GM18502 (cell line): ENCODE measurements at regions not wholly inside any gene's neighbourhood (a gene's known extent, or its start where the extent isn't known, plus 50 kb on each side); places are given as distances from the start of the nearest gene placed in this dataset.
A peak's percentile ranks its signal among the peaks of the same experiment; 100 is the strongest.

Experiments
- ATAC-seq: cut with Tn5 transposase; IDR thresholded peaks from one replicate; pipeline ENCODE4 v1.9.1; 2021; ENCODE audit warnings: mild to moderate bottlenecking; ENCODE audit not compliant: unreplicated experiment, poor library complexity

DNA sequence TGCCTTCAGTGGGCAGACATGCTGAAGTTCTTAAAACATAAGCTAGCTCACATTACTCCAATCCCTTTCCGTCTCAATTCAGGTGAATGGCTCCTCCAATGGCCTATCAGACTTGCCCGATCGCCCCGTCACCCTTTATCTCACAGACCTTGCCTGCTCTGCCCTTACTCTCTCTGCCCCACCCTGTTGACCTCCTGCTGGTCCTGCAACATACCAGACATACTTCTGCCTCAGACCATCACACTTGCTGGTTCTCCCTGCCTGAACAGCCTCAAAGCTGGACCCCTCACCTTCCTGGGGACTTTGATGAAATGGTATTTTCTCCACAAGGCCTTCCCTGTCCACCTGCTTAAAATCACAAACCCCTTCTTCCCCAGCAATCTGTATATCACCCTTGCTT, 340.1 kb upstream of the NR3C2 start:
- no peak for ATAC-seq

DNA sequence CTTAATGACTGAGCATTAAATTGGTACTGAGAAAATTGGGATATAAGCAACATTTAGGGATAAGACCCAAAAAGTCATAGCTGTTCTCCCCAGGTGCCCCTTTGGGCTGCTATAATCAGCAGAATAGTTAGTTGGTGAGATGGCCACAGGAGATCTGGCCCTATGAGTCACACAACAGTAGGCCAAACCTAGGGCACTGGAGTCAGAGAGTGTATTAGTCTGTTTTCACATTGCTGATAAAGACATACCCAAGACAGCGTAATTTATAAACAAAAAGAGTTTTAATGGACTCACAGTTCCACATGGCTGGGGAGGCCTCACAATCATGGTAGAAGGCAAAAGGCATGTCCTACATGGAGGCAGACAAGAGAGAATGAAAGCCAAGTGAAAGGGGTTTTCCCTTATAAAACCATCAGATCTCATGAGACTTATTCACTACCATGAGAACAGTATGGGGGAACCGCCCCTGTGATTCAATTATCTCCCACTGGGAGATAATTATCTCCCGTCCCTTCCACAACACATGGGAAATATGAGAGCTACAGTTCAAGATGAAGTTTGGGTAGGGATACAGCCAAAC, 338.3 kb upstream of the NR3C2 start:
- no peak for ATAC-seq

DNA sequence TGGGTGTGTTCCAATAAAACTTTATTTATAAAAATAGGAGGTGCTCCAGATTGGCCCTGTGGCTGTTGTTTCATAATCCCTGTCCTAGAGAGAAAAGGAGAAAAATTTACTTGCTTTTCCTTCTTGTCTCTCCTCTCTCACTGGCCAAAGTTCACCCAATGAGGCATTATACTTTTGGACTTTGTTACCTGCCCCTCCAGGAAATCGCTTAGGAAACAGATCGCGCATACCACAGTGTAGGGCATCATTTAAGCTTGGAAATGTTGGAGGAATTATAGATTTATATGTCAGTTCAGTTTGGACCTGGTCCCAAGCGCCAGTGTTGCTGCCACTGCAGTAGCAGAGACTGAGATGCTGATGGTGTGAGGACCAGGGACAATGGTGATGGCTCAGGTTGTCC, 337.6 kb upstream of the NR3C2 start:
- no peak for ATAC-seq

DNA sequence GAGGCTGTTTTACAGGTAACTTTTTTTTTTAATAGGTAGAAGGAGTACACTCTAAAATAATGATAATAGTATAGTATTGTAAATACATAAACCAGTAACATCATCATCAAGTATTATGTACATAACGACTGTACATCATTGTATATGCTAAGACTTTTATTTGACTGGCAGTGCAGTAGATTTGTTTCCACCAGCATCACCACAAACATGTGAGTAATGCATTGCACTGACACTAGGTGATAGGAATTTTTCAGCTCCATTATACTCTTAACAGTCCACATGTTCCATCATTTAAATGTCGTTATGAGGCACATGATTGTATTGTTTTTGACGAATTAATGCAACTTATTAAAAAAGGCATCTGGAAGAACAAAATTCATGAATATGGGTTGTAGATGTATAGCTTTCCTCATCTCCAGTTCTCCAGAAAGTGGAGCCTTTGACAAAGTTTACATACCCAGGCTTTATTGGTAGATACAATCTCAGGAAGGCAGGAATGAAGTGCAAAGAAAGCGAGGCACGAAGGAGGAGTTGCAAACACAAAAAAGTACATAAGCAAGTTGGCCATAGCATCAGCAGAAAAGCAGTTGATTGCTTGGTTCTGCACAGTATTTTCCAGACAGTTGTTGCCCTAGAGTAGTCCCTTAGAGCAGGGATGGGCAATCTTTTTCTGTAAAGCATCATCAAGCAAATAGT, 336.9 kb upstream of the NR3C2 start:
- no peak for ATAC-seq

DNA sequence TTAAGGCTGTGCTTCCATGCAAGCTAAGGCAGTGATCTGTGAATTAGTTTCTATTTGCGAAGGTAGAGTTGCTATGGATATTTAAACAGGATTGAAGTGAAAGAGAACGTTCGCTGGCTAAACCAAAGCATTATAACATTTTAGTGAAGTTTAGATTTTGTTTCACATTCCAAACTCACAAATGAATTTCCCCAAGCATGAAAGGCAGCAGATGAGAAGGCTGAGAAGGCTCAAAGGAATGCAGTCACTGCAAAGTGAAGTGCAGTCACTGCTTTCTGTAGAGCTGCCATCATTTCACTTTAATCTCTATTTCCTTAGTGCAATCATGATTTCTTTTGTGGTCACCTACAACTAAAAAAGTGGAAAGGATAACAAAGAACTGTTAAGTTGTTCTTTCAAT, 334.7 kb upstream of the NR3C2 start:
- ATAC-seq = no peak

DNA sequence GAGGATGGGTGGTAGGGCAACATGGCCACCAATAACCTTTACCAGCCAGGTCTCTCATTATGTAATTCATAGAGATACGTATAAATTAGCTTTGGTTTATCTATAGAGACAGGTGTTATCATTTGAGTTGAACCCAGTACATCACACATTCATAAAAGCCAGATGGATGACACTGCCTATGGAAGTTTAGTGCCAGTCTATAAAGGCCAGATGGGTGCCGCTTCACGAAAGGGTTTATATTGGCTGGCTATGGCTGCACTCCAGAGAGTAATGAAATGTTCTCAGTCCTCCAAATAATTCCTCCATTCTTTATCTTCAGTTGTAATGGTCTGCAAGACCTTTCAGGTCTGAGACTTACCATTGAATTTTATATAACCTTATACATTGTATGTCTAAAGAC, 331.9 kb upstream of the NR3C2 start:
- no peak for ATAC-seq

DNA sequence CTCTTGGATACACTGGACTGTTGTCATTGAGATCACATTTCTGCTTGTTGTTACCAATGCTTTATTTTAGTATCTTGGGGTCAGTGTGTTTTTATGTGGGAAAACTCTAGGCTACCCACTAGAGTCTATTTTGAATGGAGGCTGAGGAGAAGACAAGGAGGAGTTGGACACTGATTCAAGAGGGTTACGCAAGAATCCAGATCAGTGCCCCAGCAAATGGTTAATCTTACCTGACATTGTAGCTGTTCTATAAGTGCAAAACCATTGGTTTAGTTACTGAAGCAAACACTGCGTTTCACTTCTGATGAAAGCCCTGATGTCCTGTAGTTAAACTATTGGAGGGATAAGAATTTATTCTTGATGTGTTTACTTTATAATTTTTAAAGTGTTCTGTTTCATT, 331.1 kb upstream of the NR3C2 start:
- no peak for ATAC-seq

DNA sequence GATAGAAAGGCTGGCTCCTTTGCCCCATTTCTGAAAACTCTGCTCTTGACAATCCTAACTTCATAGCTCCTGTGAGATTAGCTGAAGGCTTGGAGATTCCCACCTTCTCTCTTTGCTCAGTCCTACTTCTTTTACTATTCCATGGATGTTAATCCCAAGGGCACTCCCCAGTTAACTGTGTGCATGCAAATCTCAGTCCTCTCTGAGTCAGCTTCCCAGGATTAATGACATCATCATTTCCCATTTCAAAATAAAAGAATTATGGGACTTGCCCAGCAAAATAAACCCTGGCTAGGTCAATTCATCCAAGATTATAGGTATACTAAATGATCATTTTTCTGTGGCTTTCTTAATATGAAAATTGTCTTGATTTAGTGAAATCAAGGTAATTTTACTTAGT, 328.6 kb upstream of the NR3C2 start:
- no peak for ATAC-seq

DNA sequence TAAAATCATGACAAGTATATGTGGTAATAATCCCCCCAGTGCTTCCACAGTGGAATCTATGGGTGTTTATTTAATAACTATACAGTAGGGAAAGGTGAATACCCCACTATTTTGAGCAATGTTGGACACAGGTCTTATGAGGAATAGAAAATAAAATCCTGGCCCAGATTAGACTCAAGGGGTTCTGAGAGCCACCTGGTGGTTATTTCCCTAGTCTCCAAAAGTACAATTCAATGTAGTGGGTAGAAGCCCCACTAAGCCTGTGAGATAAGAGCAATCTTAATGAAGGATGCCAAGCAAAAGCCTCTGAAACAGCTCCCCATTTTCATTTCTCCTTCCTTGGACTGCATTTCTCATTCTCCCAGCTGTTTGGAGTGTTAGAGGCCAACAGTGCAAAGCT, 328.2 kb upstream of the NR3C2 start:
- ATAC-seq = no peak

DNA sequence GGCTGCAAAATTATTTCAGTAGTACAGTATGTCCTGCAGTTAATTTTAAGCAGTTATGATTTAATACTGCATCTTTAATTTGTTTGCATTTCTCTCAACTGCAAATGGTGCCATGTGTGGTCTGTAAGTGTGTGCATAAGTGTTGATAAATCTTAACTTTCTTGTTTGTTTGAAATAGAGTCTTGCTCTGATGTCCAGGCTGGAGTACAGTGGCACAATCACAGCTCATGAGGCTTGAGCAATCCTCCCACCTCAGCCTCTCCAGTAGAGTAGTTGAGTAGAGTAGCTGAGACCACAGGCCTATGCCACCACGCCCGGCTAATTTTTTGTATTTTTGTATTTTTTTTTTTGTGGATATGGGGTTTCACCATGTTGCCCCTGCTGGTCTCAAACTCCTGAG, 322.5 kb upstream of the NR3C2 start:
- no peak for ATAC-seq

DNA sequence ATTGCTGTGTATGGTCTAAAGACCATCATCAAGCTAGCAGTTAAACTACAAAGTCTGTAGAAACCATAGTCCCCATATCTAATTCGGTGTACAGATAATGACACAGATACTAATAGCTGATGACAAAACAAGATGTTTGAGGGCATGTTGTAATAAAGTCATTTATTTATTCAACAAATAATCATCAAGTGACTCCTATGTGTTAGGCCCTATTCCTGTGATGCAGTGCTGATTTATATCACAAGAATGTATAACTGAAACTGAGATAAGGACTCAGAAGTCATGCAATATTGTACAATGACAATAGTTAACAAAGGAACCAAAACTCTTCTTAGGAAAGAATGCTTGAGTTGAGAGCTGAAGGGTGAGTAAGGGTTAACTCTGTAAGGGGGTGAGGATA, 315.0 kb upstream of the NR3C2 start:
- ATAC-seq = no peak

DNA sequence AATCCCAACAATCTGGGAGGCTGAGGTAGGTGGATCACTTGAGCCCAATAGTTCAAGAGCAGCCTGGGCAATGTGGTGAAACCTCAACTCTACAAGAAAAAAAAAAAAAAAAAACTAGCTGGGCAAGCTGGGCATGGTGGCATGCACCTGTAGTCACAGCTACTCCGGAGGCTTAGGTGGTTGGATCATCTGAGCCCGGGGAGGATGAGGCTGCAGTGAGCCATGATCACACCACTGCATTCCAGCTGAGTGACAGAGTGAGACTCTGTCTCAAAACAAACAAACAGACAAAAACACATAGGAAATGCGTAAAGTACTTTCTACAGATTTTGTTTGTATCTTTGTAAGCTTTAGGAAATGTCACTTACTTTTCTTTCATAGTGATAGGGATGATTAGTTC, 307.2 kb upstream of the NR3C2 start:
- ATAC-seq = no peak

DNA sequence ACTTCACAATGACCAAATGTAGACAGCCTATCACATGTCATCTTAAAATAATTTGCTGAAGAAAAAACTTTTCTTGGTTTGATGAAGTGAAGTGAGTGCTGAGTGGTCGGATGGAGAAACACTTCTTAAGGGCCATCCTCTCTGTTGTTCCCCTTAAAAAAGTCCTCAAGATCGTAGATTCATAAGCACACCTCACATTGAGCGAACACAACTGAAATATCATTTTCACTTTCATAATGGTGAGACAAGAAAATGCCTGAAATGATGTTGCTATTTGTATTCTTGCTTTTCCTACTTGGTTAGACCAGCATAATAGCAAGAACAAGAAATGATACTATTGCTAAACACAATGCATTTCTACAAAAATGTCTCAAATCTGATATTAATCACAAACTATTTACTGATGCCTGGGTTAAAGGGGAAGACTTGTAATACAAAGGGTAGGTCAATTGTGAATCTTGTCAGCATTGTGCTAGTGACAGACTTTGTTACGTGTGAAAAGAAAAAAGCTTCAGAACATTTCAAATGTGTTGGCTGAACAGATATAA, 305.6 kb upstream of the NR3C2 start:
- no peak for ATAC-seq

DNA sequence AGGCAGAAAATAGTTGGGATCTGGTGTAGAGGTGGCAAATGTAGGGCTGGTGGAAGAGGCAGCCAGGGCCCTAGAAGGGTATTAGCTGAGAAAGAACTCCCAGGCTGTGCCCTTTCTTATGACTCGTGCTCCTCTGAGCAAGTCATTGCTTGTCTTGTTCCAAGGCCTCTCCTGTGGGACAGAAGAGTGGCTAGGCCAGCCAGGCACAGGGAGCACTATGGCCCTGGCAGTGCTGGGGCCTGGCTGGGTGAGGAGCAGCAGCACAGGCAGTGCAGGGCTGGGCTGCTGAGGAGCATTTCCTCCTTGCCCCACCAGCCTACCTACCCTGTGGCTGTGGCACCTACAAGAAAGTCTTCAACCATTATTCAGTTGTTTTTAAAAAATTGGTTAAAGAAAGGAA, 298.5 kb upstream of the NR3C2 start:
- no peak for ATAC-seq

DNA sequence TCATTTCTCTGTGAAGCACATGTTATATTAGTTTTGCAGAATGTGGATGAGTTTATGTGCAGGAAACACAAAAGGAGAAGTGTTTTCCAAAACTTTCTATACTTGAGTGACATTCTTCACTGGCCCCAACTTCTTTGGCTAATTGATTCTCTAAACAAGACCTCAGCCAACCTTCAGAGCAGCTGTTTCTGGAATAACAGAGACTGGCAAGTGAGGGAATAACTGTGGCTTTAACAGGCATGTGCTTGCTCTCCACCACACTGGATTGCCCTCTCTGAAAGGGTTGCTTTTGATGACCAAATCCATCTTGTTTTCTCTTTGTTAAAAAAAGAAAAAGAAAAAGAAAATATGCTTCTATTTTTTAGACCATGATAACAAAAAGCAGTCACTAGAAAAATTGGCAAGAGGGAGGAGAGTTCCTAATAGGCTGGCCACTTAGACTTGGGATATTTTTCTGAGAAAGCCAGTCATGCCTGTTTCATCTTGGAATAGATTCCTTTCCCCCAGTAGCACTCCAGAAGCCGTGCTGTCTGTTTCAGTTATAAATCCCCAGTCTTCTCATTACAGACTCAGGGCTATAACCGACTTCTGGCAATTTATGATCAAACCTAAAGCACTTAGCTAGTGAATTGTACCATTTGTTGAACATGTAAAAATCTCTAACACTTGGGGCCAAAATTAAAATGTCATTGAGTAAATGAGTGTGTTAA, 295.0 kb upstream of the NR3C2 start:
- ATAC-seq = no peak

DNA sequence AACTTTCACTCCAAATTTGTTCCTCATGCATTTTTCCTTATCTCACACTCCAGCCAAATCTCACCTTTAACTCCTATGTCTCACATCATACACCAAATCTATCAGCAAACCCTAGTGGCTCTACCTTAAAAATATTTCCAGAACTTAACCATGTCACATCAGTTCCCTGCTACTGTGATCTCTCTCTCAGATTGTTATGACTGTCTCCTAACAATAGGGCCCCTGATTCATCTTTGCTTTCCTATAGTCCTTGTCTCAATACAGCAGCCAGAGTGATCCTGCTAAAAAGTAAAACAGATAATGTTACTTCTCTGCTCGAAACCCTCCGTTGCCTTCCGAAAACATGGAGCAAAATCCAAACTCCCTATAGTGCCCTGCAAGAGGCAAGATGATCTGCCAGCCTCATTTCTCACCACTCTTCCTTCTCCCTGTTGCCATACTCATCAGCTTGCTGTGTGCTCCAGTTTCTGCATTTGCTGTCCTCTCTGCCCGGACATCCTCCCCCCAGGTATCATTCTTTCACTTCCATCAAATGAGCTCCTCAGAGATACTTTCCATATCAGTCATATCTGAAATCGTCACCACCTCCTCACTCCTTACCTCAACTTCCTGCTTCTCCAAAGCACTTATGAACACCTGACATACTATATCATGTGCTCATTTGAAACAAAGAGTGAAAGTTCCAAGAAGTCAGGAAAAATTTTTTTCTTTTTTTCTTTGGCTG, 293.4 kb upstream of the NR3C2 start:
- peak; percentile 67 for ATAC-seq

DNA sequence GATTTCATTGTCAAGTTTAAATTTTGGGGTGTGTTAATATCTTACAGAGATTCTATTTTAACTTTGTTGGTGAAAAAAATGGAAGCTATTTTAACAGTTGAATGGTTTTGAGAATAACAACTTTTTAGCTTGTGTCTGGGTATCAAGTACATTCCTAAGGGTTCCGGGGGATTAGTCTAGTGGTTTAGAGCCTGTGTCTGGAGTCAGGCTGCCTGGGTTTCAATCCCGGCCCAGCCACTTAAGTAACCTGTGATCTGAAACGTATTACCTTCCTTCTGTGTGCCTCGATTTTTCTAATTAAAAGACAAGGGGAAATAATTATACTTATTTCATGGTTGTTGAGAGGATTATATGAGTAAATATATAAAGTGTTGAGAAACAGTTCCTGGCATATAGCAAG, 288.6 kb upstream of the NR3C2 start:
- no peak for ATAC-seq

DNA sequence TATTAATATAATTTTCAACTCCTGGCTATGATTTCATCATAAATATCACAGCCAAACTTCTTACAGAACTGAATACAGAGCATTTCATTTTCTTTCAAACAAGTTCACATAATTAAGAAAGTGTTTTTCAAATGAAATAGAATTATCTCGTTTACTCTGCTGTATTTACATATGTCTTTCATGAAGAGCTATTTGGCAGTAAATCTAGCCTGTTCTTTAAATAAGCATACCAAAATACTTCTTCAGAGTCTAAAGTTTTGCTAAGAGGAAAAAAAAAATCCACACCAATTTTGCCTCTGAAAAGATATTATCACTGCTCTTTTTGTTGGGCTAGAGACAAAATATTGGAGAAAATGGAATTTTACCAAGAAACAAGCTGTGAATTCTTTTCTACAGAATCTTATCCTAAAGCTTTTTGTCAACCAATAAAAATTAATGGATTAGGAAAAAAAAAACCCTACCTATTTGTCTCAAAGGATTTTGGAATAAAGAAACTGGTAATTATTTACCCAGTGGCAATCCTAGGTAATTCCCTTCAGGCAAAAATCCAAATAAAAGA, 287.9 kb upstream of the NR3C2 start:
- no peak for ATAC-seq

DNA sequence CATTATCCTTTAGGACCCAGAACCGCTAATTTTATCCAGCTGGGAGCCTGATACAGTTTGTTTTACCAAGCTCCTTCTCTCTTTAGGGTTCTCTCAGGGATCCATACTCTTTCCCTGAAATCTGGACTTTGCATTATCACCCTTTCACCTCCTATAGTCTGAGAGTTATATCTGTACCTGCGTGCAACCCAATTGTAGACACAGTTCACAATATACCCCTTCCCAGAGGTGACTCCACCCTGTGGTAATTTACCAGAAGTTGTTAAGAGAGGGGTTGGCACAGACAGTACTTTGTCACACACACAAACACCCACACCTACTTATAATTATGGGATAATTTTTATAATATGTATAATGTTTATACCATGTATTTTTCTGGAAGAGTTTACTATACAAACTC, 275.8 kb upstream of the NR3C2 start:
- ATAC-seq = no peak

DNA sequence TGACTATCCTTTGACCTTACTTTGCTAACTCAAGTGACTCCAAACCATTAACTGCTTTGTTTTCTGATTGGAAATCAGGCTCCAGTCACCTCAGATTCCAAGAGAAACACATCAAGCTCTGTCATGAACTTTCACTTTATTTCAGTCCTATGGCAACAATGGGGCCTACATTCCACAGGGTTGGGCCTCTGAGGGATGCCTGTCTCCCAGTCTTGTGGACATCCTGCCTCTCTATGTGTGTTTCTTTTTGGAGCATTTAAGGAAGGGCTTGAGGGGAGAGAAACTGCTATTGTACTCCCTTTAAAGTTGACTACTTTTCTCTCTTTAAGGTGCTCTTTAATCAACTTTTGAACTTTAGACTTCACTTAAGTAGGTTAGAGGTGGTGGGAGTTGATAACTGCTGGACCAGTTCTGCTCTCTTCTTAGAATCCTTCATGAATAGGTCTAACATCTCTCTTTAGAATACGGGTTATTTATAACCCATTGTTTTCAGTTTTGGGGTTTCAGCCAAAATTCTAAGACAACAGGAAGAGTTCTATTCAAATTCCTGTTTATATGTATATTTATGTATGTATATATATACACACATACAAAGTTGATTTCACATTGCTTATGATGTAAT, 274.3 kb upstream of the NR3C2 start:
- ATAC-seq = no peak
